ENCODE measurements at regions not wholly inside any gene's neighbourhood (a gene's known extent, or its start where the extent isn't known, plus 50 kb on each side); places are given as distances from the start of the nearest gene placed in this dataset.
"Not testable (repeated sequence)": the region's sequence is repeated elsewhere in the genome, so short reads cannot be mapped to it uniquely, and the experiment has no call there.

DNA sequence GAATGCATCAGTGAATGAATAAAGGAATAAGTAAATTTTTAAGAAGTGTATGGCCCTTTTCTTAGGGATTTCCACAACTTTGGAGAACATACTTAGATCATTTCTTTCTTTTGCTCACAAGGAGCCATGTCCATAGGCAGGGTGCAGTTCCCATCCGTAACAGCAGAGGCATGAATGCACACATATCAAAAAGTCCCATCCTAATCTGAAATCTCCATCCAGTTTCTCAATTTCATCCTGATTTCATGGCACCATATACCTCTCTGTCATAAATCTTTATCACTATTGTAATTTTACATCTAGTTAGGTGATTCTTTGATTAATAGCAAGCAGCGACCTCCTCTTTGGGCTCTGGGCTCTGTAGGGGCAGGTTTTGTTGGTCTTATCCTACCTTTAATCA is 359.2 kb downstream of the RRAGC start:
- peak; percentile 63 for TF ChIP-seq CTCF (IDR thresholded peaks at IDR 0.05; ENCODE audit: insufficient read depth, low read depth, low read length, missing control alignments)
- peak; percentile 8 for DNase-seq (ENCODE audit: low read depth)
- H3K4me3 ChIP-seq (ENCODE audit: low read length) = no peak overlapping the region

GRCh38 chr1:38498686-38499085 is 360.9 kb downstream of the RRAGC start:
- no peak for DNase-seq (ENCODE audit: low read depth)
- TF ChIP-seq CTCF (IDR thresholded peaks at IDR 0.05; ENCODE audit: insufficient read depth, low read depth, low read length, missing control alignments) = no peak
- no peak overlapping the region for H3K4me3 ChIP-seq (ENCODE audit: low read length)

- no peak for DNase-seq (ENCODE audit: low read depth)
- H3K4me3 ChIP-seq (ENCODE audit: low read length) = no peak overlapping the region
- TF ChIP-seq CTCF (IDR thresholded peaks at IDR 0.05; ENCODE audit: insufficient read depth, low read depth, low read length, missing control alignments) = no peak
Observed at GRCh38 chr1:38497921-38498656, 361.5 kb downstream of the RRAGC start.

DNA sequence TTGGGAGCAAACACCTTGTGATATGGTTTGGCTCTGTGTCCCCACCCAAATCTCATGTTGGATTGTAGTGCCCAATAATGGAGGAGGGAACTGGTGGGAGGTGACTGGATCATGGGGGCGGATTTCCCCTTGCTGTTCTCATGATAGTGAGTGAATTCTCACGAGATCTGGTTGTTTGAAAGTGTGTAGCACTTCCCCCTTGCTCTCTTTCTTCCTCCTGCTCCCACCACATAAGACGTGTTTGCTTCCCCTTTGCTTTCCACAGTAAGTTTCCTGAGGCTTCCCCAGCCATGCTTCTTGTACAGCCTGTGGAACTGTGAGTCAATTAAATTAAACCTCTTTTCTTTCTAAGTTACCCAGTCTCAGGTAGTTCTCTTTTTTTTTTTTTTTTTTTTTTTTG is 366.3 kb downstream of the RRAGC start:
- not testable (repeated sequence) for DNase-seq (ENCODE audit: low read depth); H3K4me3 ChIP-seq (ENCODE audit: low read length)

GRCh38 chr1:38489844-38490270 is 369.7 kb downstream of the RRAGC start:
- peak; percentile 41 for TF ChIP-seq CTCF (IDR thresholded peaks at IDR 0.05; ENCODE audit: insufficient read depth, low read depth, low read length, missing control alignments)
- peak; percentile 4 for DNase-seq (ENCODE audit: low read depth)
- no peak overlapping the region for H3K4me3 ChIP-seq (ENCODE audit: low read length)

DNA sequence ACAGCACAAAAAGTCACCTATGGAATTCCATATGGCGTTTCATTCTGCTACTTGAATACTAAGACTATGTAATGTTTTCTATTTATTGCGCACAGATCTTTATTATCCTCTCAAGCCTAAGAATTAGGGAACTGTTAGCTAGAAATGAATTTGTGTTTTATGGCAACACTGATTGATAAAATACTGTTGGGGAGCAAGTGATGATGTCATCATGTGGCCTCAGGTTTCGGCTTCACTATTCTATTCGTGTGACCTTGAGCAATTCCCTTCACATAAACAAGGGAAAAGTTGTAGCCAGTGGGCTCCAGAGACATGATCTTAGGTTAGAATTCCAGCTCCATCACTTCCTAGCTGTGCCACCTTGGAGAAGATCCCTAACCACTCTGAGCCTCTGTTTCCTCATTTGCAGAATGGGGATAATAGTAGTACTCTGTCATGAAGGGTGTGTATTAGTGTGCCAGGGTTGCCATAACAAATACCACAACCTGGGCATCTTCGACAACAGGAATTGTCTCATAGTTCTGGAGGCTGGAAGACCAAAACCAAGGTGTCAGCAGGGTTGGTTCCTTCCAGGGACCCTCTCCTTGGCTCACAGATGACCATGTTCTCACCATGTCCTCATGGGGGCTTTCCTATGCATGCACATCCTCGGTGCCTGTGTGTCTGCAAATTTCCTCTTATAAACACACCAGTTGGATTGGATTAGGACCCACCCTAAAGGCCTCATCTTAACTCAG is 371.2 kb downstream of the RRAGC start:
- DNase-seq (ENCODE audit: low read depth) = no peak
- no peak overlapping the region for H3K4me3 ChIP-seq (ENCODE audit: low read length)
- TF ChIP-seq CTCF (IDR thresholded peaks at IDR 0.05; ENCODE audit: insufficient read depth, low read depth, low read length, missing control alignments) = no peak

- H3K4me3 ChIP-seq (ENCODE audit: low read length) = no peak overlapping the region
- no peak for TF ChIP-seq CTCF (IDR thresholded peaks at IDR 0.05; ENCODE audit: insufficient read depth, low read depth, low read length, missing control alignments)
- DNase-seq (ENCODE audit: low read depth) = no peak
Observed at GRCh38 chr1:38487396-38487795, 372.2 kb downstream of the RRAGC start.

Data from epithelial cell of esophagus (primary cell).